ENCODE measurements at regions not wholly inside any gene's neighbourhood (a gene's known extent, or its start where the extent isn't known, plus 50 kb on each side); places are given as distances from the start of the nearest gene placed in this dataset.

DNA sequence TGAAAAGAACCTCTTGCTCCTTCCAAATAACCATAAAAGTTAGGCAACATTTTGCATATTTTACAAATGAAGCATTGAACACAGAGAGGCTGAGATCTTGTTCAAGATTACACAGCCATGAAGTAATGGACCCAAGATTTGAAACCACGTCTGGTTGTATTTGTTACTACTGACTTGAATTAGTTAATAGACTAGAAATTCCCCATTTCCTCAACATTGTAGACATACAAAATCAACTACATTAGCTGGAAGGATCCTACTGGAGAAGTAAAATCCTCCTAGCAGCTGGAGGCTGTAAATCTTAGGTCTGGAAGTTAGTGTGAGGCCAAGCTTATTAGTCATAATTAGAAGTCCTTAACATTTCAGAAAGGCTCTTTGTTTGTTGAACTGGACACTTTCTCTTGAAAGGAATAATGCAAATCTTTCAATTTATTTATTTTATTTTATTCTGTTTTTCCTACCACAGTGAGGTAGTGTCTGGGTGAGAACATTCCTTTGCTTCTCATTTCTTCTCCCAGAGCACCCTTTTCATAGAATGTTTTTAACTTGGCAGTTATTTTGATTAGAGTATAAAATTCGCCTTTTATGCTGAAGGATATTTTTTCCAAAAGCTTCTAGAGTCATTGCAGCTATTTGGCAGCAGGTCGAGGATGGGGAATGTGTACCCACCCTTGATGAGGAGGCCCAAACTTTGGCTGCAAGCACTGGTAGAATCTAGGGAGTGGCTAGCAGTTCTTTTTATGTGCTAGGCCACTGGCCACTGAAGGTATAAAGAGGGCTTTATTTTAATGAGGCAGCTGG is 62.0 kb upstream of the CLNK start:
- no peak for DNase-seq (ENCODE audit: low spot score)

DNA sequence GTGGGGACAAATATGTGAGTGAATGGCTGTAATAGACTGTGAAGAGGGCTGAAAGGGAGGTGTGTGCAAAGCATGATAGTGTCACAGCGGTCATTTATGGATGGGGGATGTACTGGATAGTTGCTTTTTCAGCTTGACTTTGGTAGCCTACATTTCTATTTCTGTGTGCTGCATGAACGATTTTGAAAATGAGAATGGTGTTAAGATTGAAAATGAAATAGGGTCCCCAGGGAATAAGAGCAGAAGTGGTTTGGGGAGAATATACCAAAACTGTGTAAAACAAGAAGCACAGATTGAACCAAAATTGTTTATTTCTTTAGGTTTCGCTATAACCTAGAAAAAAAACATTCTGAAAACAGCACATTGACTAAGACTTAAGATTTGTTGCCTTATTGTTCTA is 58.8 kb upstream of the CLNK start:
- no peak for DNase-seq (ENCODE audit: low spot score)

DNA sequence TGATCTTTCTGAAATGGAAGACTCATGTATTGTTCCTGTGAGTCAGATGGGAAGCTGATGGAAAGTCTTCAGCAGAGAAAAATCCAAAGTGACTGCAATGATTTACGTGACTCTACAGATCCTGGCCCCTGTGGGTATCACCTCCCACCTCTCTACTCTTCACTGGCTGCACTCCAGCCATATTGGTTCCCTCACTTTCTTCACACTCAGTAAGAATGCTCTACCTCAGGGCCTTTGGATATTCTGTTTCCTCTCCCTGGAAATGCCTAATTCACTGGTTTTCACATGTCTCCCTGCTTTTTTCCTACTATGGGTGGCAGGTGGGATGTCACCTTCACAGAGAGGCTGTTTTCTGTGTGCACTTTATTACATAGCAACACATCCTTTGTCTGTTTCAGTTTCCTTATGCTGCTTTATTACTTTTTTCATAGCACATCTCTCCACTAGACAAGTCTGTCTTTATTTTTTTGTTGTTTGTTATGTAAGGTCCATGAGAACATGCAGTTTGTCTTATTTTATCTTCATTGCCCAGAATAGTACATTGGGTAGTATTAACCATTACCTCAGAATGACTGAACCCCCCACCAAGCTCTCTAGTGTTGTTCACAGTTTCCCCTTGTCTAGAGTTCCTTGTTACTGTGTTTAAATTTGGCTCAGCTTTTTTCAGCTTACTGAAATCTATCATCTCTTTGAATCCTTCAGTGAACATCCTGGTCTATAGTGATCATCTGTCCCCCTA is 57.6 kb upstream of the CLNK start:
- no peak for DNase-seq (ENCODE audit: low spot score)

DNA sequence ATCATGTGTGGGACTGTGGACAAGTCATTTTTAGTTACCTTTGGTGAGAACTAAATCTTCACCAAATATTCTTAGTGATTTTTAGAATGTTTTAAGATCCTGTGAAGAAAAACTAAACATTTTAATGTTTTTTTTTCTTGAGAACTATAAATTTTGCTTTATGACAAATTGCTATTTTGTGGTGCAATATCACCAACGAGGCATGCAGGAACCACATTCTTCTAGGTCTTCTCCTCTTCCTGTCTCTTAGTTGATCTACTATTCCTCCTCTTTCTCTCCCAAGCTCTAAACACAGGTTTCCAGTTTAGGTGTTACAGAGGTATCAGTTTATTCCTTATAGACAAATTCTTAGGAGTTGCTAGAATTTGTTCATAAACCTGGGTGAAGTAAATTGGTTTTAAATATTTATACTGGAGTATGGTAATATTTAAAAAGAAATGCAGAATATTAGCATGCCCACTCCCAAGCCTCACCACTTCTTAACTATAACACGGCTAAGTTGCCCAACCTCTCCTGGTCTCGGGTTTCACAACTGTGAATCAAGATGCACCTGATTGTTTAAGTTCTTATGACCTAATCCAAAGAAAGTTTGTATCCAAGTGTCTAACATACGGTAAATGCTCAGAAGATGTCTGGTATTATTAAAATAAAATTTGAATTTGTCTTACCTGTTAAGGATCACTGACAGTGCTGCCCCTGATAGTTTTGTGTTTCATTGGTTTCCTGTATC is 56.5 kb upstream of the CLNK start:
- DNase-seq (ENCODE audit: low spot score), result no peak

DNA sequence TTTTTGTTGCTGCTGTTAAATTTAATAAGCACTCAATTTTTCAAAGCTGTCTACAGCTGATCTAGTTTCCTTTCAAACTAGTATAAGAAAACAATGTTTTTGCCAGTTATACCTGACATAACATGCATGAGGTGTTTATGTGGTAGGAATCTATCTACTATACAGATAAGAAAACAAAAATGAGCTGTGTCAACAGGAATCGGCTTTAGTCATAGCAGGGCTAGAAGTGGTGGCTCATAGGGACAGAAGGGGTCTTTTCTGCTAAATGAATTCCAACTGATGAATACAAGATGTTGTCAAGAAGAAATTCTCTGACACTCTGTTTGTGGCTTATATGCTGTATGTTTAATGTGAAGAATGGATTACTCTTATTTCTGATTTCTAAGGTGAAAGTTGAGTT is 55.7 kb upstream of the CLNK start:
- no peak for DNase-seq (ENCODE audit: low spot score)

DNA sequence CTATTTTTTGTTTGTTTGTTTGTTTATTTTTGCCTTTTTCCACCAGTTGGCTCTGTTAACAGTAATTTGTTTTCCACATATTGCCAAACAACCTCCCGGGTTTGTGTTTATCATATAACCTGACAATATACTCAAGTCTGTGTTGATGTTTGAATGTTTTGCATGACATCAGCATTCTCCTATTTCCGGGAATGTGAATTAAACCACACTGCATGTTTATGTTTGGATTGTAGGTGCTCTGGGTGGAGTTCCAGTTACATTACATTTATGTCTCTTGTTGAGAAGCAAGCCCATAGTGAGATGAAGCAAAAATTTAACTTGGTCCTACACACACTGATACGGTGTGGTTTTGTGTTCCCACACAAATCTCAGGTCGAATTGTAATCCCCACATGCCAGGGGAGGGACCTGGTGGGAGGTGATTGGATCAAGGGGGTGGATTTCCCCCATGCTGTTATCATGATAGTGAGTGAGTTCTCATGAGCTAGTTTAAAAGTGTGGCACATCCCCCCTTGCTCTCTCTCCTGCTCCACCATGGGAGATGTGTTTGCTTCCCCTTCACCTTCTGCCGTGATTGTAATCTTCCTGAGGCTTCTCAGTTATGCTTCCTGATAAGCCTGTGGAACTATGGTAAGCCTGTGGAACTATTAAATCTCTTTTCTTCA is 54.4 kb upstream of the CLNK start:
- no peak for DNase-seq (ENCODE audit: low spot score)

DNA sequence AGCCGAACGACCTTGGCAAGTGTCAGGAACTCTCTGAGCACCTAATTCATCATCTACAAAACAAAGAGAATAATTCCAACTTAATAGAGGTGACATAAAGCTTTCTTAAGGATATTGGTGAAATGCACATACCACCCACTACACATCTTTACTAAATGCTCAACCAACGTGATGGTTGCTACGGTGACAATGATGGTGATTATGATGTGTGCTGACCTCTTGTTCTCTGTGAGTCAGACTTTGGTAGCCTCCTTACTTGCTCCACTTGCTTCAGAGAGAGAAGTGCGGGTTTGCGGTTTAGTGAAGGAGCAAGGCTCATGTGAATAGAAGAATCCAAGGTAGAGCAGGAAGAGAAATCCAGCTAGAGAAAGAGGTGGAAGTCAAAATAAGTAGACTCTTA is 52.8 kb upstream of the CLNK start:
- peak; percentile 37 for DNase-seq (ENCODE audit: low spot score)

DNA sequence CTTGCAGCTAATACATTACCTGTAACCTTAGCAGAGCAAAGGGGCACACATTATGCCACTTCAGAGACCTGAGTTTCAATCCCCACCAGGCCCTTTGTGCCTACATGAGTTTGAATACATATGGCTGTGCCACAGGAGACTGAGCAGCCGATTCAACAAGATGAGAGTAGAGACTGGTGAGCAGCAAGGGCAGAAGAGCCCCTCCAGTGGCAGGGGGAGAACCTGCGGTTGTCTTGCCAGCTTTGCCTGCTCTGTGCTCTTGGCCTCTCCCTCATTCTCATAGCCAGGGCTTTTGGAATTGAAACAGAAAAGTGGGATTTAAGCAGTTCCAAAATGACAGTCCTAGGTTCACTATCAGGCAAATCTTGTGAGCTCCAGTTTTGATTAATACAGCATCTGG is 52.3 kb upstream of the CLNK start:
- no peak for DNase-seq (ENCODE audit: low spot score)

DNA sequence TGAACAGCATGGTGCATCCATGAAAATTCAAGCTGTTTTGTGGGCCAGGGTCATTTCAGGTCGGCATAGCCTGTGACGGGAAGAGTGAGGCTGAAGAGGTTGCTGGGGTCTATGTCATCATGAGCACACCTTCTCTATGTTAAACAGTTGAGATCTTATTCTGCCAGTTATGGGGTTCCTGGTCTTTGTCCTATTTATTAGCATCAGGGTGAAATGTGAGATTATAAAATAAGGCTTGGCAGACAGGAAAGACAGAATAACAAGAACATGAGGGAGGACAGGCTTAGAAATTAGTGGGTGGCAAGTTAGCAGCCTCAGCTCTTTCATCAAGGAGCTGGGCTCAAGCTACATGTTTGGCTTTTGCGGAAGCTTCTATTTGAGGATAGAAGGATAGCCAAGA is 51.7 kb upstream of the CLNK start:
- DNase-seq (ENCODE audit: low spot score), result no peak

DNA sequence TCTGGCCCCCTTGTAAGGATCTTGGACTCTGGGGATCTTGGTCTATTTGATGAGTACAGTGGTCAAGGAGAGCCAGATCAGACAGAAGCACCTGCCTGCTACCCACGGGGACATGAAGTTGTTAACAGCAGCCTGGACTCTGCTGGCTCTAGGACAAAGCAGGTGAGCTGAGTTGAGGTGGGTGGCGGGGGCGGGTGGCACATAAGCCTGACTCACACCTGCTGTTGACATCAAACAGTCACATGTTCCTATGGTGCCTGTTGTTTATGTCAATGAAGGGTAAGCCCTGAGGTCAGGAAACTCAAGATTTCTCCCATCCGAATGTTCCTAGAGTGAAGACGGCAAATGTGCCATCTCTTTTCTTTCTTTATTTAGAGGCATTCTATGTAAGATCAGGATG is 50.1 kb upstream of the CLNK start:
- no peak for DNase-seq (ENCODE audit: low spot score)

All from kidney tubule cell (primary cell).